GM21360 (cell line): ENCODE measurements at regions not wholly inside any gene's neighbourhood (a gene's known extent, or its start where the extent isn't known, plus 50 kb on each side); places are given as distances from the start of the nearest gene placed in this dataset.
"Not testable (repeated sequence)": the region's sequence is repeated elsewhere in the genome, so short reads cannot be mapped to it uniquely, and the experiment has no call there.

Source experiments
- ATAC-seq: cut with Tn5 transposase; IDR thresholded peaks from one replicate; pipeline ENCODE4 v1.9.1; 2021; ENCODE audit warnings: mild to moderate bottlenecking, moderate library complexity; ENCODE audit not compliant: unreplicated experiment

DNA sequence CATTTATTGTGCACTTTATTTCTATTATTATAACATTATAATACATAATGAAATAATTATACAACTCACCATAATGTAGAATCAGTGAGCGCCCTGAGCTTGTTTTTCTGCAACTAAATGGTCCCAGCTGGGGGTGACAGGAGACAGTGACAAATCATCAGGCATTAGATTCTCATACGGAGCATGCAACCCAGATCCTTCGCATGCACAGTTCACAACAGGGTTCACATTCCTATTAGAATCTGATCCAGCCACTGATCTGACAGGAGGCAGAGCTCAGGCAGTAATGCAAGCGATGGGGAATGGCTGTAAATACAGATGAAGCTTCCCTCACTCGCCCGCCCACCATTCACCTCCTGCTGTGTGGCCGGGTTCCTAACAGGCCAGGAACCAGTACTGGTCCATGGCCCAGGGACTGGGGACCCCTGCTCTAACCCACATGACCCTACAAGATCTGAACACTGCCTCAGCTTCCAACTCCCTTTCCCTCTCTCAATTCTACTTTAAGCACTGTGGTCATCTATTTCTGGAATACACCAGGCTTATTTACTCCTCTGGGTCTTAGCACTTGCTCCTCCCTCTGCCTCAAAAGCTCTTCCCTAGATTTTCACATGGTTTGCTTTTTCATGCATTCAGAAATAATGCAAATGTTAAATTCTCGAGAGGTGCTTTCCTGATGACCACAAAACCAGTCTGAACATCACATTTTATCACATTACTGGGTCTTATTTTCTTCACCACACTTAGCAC lies 166.8 kb upstream of the HCCS start:
- no peak for ATAC-seq

DNA sequence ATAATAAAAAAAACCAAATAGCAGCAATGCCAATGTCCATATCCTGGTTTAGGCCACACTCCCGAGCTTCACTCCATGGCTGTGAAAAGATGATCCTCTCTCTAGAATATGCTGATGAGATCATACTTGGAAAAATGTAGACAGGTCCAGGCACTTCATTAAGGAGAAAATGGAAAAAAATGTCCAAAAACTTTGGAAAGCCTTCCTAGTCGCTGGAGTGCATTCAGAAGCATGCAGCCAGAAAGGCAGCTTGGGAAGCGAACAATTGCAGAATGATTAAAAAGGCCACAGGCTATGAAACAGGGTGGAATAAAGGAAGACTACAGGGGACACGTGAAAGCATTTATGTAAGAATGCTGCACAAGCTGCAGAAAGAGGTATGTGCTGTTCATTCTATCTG lies 165.6 kb upstream of the HCCS start:
- ATAC-seq, result no peak

DNA sequence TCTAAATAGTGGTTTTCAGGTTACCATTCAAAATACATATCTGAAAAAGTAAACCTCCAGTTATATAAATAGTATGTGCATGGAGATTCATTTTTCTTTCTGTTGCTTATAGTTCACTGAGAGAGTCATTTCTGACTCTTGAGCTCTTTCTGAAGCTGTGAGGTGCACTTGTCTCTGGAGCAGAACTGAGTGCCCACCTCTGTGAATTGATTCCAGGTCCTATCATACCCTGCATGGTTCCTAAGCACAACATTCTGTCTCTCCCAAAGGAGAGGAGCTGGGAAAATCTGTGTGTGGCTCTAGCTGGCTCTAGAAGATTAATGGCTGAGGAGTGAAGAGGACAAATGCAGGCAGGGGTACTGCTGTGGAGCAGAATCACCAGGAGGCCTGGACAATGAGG lies 161.6 kb upstream of the HCCS start:
- no peak for ATAC-seq

DNA sequence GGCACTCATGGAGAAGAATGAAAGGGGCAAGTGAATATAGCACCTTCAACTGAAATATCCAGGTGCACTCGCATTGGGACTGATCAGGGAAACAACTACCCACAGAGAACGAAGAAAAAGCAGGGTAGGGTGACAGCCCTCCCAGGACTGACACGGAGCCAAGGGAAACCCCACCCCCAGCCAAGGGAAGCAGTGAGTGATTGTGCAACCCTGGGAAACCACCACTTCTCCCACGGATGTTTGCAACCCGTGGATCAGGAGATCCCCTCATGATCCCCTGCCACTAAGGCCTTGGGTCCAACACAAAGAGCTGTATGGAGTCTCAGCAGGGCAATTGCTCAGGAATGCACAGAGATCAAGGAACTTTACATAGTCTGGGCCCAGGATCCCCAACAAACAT lies 158.5 kb upstream of the HCCS start:
- no peak for ATAC-seq

DNA sequence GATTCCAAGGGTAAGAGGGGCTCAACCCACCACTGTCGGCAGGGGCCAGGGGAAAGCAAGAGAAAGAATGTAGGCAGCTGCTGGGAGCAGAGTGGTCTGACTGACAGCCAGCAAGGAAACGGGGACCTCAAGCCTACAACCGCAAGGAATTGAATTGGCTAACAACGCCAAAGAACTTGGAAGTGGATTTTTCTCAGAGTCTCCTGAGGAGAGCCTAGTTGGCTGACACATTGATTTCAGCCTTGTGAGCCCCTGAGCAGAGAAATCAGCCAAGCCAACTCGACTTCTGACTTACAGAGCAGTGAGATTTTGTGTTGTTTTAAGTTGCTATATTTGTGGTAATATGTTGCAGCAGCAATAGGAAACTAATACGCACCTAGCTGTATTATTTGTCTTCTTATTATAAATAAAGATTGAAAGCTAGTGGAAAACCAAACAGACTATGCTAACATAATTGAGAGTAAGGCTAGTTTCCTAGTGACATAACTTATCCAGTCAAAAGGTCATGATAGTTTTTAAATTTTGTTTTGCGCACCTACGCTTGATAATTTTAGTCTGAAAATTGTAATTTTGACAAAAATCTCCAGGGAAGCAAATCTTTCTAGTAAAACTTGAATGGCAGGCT lies 145.8 kb upstream of the HCCS start:
- no peak for ATAC-seq

DNA sequence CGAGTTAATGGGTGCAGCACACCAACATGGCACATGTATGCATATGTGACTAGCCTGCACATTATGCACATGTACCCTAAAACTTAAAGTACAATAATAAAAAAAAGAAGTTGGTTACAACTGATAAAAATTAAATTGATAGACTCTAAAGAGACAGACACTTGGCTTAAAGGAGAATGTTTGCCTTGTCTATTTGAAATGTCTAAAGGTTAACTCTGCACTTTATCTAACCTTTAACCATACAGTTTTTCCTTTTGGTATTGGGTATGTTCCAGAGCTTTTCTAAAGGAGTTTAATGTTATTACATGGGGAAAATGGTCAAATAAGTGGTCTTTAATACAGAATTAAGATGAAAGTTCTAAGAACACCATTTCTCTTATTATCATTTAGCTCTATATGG lies 145.1 kb upstream of the HCCS start:
- ATAC-seq, result no peak

DNA sequence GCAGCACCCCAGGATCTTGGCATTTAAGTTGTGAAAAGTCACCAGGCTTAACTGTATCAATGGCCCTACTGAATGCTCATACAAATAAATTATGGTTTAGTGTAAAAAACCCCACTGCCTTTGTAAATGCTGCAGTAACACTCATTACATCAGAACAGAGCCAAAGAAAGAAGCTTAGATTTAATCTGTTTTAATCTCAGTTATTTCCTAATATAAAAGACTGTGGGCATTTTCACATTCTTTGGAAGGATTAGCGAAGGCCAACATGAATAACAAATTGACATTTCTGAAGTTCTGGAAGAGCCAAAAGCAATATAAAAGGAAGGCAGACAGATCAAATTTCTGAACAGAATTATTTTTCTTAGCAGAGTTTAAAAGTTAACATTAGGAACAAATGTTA lies 140.0 kb upstream of the HCCS start:
- ATAC-seq, result no peak

DNA sequence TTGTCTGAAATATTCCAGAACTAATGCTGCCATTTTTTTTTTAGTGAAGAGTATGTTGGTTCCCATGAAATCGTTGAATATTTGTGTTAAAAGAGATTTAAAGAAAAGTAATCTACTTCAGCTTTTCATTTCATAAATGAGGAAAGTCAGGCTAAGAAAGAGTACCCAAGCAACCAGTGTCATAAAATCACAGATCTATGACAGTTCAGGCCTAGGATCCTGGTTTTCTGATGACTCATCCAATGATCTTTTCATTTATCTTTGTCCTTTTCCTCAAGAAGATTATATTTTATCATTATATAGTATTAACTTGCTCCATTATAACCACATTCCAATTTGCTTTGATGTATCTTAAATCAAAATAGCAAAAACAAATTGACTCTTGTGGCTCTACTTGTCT lies 139.4 kb upstream of the HCCS start:
- no peak for ATAC-seq

DNA sequence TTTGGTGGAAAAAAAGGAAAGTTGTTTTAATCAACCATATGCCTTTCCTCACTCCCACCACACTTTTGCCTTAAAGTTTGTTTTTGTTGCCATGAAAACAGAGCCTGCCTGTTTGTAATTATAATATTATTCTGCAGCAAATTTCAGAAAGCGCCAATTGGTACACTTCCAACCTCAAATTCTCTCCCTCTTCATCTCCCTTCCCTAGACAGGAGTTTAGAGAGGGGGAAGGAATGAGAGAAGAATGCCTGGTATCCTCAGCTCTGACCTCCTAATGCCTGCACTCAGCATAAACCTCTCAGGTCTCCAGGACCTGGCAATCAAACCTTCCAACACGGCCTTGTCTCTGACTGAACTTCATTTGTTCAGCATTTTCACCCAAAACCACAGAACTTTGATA lies 138.4 kb upstream of the HCCS start:
- ATAC-seq, result no peak

DNA sequence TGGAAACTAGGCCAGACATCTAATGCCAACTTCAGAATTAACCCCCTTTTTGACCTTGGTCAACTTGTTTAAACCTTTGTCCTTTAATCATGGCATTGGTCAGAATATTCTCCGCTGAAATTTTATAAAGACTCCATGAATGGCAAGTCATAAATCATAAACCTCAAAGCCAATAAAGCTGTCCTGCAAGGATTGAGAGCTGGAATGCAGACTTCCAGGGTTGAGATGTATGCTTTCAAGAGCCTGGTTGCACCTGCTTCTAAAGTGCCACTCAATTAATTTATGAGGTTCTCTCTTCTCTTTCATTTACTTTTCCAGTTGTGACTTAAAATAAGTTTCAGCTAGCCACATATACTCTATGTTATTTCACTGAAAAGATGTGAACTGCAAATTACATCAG lies 136.2 kb upstream of the HCCS start:
- no peak for ATAC-seq

DNA sequence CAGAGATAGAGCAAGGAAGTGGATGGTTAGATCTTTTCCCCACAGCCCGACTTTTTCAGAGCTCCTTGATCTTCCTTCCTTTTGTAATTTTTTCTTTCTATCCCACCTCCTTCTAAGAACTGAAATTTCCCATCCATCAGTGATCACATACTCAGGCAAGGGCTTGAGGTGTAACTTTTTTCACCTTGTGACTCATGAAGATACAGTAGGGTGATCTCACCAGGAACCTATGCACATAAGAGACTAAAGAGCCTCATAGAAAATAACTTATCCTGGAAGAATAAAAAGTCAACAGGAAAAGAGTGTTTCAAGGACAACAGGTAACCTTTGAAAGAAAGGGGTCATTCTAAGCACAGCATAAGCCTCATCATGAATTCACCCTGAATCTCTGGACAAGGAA lies 131.2 kb upstream of the HCCS start:
- no peak for ATAC-seq

DNA sequence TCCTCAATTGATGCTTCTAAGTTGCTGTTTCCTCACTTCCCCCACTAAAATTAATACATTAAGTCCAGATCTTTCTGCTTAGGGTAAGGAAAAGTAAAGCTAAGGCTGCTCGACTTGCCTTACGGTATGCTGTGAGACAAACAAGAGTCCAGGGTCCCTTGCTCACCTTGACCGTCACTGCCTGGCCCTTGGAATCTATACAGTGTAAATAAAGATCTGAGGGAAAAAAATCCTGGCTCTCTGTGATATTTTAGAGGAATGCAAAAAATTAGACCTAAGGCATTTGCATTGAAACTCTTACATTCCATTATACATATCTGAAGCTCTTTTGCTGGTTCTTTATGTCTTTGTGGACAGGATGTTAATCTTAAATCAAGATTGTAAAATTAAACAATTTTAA lies 129.6 kb upstream of the HCCS start:
- ATAC-seq, result no peak

DNA sequence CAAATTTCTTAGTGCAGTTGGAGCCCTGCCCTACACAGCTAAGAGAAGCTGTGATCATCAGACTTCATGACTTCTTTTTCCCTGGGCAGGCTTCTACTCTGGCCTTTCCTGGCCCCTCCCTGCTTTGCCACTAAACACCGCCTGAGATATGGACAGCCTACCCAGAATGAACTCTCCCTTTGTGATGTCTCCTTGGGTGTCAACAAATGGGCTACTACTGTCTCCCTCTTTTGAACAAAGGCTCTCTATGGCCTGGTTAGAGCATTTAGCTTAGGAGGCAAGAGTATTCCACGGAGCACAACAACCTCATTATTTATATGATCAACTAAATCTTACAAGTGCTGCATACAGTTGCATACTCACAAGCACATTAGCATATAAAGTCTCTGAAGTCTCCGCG lies 127.6 kb upstream of the HCCS start:
- ATAC-seq, result no peak

DNA sequence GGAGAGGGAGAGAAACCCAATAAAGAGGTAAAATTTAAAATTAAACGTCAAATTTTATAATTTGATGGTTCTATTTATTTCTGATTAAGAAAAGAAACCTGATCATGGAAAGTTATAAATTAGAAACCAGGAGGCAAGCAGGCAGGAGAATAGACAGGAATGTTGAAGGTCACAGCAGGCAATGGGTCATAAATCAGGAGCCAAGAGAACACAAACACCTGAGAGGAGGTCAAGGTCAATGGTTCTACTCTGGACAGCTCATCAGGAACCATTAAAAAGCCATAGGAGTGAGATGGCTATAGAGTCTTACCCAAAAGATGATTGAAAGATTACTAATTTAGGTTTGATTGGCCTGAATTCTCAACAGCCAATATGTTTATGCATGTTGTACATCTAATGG lies 126.9 kb upstream of the HCCS start:
- no peak for ATAC-seq

DNA sequence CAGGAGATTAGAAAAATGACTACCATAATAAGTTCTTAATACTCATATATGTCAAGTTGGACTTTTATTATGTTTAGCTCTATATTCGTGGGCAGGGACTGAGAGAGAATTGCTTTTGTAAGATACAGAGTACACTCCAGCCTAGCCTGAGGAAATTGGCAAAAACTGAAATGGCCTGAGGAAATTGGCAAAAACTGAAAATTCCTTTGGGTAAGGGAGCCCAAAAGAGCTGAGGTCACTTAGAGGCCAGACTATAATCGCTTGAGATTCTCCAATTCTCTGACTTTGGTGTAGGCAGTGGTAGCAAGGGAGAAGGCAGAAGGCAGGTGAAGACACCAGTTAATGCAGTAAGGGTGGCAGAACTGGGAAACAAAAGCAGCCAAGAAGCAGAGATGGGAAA lies 124.5 kb upstream of the HCCS start:
- no peak for ATAC-seq

DNA sequence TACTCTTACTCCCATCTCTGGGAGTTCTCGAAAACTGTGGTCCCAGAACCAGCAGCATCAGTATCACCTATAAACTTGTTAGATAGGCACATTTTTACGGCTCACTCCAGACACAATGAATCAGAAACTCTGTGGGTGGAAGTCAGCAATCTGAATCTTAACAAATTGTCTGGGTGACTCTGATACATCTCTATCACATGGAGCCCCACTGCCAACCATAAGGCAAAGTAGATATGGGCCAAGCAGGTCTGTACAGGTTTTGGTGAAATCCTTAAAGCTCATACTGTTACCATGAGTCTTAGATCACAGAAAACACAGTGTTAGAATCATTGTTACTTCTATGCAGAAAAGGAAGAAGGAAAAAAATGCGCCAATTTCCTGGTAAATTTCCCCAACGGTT lies 122.5 kb upstream of the HCCS start:
- no peak for ATAC-seq

DNA sequence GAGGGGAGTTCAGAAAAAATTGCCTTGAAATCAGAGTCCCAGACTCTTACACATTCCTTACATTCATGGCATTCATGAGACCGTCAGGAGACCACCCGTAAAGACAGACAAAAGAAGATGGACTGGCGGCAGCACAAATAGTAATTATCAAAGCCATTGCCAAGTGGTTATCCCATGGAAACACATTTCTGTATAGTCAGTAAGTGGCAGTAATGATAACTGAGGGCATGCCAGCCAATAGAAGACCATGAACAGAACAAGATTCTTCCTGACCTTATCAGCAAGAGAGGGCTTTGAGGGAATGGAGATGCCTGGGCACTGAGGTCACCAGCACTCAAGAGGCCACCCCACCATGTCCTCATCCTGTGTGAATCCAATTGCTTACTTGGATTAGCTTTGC lies 121.7 kb upstream of the HCCS start:
- no peak for ATAC-seq

DNA sequence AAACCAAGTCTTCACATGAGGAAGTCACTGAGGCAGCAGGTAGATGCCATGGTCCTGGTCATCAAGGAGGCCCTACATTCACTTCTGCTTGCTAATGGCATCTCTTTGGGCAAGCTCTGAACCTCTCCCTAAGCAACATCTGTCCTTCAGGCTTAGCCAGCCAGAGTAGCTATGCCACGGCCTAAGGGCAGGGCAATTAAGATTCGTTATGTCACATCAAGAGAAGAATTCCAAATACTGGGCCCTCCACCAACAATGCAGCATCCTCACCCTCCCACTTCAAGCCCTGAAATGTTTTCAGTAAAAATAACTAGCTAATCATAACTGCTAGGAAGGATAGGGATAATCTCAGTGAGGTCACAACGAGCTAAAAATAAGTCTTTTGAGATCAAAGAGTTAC lies 120.7 kb upstream of the HCCS start:
- no peak for ATAC-seq

DNA sequence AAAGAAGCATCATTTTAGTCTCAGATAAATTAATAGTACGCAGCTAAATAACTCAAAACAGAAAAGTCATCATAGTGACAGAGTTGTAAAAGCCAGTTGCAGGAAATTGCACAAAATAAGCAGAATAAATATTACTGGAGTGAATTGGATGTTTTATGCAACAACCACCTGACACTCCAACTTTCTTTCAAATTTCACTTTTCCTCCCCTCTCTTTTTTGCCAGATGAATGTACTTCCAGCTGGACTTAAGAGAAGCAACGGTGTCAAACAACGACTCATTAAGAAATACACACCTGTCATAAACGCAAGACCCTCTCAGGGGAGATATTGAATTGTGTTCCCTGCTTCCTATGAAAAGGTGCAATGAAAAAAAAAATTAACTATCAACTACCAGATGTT lies 120.2 kb upstream of the HCCS start:
- ATAC-seq, result no peak

DNA sequence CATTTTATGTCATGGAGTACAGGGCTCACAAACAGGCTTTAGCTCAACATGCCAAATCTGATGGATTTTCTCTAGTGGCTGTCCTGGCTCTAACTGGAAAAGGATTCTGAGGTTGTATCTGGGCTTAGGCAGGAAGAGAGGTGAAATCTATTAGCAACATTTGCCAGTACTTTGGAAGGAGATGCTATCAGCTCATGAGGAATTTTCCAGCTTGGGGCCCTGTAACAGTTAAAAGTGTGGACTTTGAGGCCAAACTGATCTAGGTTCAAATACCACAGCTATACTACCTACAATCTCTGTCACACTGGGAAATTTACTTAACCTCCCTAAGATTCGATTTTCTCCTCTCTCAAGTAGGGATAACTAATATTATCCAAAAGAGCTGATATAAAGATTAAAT lies 119.0 kb upstream of the HCCS start:
- ATAC-seq, result no peak

DNA sequence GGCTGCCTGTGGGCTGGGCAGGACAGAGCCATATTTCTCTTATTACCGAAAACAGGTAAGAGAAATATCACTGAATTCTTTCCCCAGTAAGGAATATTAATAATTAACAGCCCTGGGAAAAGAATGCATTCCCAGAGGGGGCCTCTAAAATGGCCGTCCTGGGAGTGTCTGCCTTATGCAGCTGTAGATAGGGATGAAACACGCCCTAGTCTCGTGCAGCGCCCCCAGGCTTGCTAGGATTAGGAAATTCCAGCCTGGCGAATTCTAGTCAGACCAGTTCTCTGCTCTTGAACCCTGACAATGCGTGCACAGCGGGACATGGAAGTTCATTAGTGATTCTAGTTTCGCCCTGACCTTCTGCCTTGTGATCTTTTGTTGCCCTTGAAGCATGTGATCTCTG lies 104.1 kb upstream of the HCCS start:
- ATAC-seq, result not testable (repeated sequence)

DNA sequence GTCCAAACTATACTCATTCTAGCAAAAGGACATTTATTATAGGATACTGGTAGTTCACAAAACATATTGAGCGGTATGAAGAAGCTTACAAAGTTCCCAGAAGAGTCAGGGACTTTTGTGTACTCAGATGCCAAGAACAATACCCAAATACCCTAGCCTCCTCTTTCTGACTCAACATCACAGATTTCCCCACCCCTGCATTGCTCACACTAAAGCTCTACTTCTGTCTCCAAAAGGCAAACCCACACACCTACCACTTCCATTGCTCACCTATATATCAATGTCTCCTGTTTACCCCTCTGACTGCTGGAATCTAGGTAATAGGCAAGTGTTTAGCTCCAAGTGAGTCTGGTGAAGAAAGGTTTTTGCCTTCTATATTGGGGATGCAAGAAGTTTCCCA lies 100.7 kb upstream of the HCCS start:
- no peak for ATAC-seq

DNA sequence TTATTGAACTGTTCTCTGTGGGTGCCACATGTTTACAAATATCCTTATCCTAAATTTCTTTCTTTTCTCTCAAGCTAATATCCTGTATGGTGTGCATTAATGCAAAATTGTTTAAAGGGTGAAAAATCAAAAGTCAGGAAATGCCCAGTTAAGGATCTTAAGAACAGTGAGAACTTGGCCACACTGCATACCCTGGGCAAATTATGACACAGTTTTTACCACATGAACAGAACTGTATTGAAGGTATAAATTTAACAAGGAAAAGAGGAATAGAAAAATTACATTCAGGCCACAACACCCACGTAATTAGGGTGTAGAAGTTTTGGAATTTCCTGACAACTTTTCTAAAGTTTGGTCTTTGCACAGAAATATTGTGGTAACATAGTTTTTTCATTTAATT lies 94.4 kb upstream of the HCCS start:
- no peak for ATAC-seq
